CD4-positive, alpha-beta T cell treated with Interleukin-15 for 1 hour (primary cell): ENCODE measurements at regions not wholly inside any gene's neighbourhood (a gene's known extent, or its start where the extent isn't known, plus 50 kb on each side); places are given as distances from the start of the nearest gene placed in this dataset.
"Not testable (repeated sequence)": the region's sequence is repeated elsewhere in the genome, so short reads cannot be mapped to it uniquely, and the experiment has no call there.

ENCODE experiments used
- DNase-seq: peaks from one replicate; pipeline ENCODE4 v3.0.0-alpha.2; 2020

- DNase-seq = no peak
Observed at GRCh38 chr9:75289332-75289731, 201.0 kb downstream of the OSTF1 start.

- DNase-seq = no peak
Observed at GRCh38 chr9:75299324-75299723, 211.0 kb downstream of the OSTF1 start.

- DNase-seq = no peak
Observed at GRCh38 chr9:75333624-75334023, 245.3 kb downstream of the OSTF1 start.

GRCh38 chr9:75358846-75359245, 270.5 kb downstream of the OSTF1 start:
- no peak for DNase-seq

- no peak for DNase-seq
Observed at GRCh38 chr9:75359638-75360037, 271.3 kb downstream of the OSTF1 start.

- no peak for DNase-seq
Observed at GRCh38 chr9:75360252-75360651, 271.9 kb downstream of the OSTF1 start.

- not testable (repeated sequence) for DNase-seq
Observed at GRCh38 chr9:75362446-75362845, 274.1 kb downstream of the OSTF1 start.

- no peak for DNase-seq
Observed at GRCh38 chr9:75365196-75365595, 276.9 kb downstream of the OSTF1 start.

- no peak for DNase-seq
Observed at GRCh38 chr9:75369989-75370388, 281.7 kb downstream of the OSTF1 start.

GRCh38 chr9:75372499-75373268, 284.4 kb downstream of the OSTF1 start:
- no peak for DNase-seq

GRCh38 chr9:75376680-75377254, 288.5 kb downstream of the OSTF1 start:
- no peak for DNase-seq

GRCh38 chr9:75378036-75378435, 289.7 kb downstream of the OSTF1 start:
- DNase-seq = no peak

GRCh38 chr9:75378926-75379325, 290.6 kb downstream of the OSTF1 start:
- DNase-seq = no peak

GRCh38 chr9:75382126-75382525, 293.8 kb downstream of the OSTF1 start:
- no peak for DNase-seq

- DNase-seq = not testable (repeated sequence)
Observed at GRCh38 chr9:75383420-75384034, 295.2 kb downstream of the OSTF1 start.

- no peak for DNase-seq
Observed at GRCh38 chr9:75385236-75385635, 296.9 kb downstream of the OSTF1 start.

- DNase-seq = no peak
Observed at GRCh38 chr9:75389101-75389500, 300.8 kb downstream of the OSTF1 start.

- DNase-seq = no peak
Observed at GRCh38 chr9:75390951-75391350, 302.6 kb downstream of the OSTF1 start.

- no peak for DNase-seq
Observed at GRCh38 chr9:75391497-75391896, 303.2 kb downstream of the OSTF1 start.

- no peak for DNase-seq
Observed at GRCh38 chr9:75395336-75395735, 307.0 kb downstream of the OSTF1 start.

- no peak for DNase-seq
Observed at GRCh38 chr9:75397836-75398235, 309.5 kb downstream of the OSTF1 start.

GRCh38 chr9:75408391-75408790, 320.1 kb downstream of the OSTF1 start:
- DNase-seq = no peak

GRCh38 chr9:75410405-75410804, 322.1 kb downstream of the OSTF1 start:
- DNase-seq = no peak
